ENCODE measurements at regions not wholly inside any gene's neighbourhood (a gene's known extent, or its start where the extent isn't known, plus 50 kb on each side); places are given as distances from the start of the nearest gene placed in this dataset.
"Not testable (repeated sequence)": the region's sequence is repeated elsewhere in the genome, so short reads cannot be mapped to it uniquely, and the experiment has no call there.

DNA sequence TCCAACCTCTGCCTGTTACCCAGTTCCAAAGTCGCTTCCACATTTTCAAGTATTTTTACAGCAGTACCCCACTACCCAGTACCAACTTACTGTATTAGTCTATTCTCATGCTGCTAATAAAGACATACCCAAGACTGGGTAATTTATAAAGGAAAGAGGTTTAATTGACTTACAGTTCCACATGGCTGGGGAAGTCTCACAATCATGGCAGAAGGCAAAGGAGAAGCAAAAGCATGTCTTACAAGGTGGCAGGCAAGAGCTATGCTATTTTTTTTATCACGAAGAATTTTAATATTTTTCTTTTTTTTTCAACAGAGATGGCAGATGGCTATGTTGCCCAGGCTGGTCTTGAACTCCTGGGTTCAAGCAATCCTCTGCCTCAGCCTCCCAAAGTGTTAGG, 171.3 kb downstream of the MAIP1 start:
- TF ChIP-seq, protein P1, sequence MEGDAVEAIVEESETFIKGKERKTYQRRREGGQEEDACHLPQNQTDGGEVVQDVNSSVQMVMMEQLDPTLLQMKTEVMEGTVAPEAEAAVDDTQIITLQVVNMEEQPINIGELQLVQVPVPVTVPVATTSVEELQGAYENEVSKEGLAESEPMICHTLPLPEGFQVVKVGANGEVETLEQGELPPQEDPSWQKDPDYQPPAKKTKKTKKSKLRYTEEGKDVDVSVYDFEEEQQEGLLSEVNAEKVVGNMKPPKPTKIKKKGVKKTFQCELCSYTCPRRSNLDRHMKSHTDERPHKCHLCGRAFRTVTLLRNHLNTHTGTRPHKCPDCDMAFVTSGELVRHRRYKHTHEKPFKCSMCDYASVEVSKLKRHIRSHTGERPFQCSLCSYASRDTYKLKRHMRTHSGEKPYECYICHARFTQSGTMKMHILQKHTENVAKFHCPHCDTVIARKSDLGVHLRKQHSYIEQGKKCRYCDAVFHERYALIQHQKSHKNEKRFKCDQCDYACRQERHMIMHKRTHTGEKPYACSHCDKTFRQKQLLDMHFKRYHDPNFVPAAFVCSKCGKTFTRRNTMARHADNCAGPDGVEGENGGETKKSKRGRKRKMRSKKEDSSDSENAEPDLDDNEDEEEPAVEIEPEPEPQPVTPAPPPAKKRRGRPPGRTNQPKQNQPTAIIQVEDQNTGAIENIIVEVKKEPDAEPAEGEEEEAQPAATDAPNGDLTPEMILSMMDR (IDR thresholded peaks at IDR 0.05), result not testable (repeated sequence)
- TF ChIP-seq EP300, POLR2A (IDR thresholded peaks at IDR 0.05): not testable (repeated sequence)
